Panc1 (cell line): ENCODE measurements at regions not wholly inside any gene's neighbourhood (a gene's known extent, or its start where the extent isn't known, plus 50 kb on each side); places are given as distances from the start of the nearest gene placed in this dataset.

Experiments
- ATAC-seq: fragments of 200-7000 bp; cut with Tn5 transposase; 2 replicates; pipeline ENCODE4 v1.9.1; 2020; ENCODE audit warnings: mild to moderate bottlenecking, moderate library complexity
- BruUV-seq: library from RNA; stranded (reverse); fragments of 400-500 nt; replicated peaks from 2 replicates; lab custom pipeline; 2021; lab: Mats Ljungman, UMichigan
- CTCF ChIA-PET: fragments of 300-600 bp; sonication (Branson Sonifier 250); formaldehyde crosslinking; loops from one replicate; lab custom pipeline; 2022; ENCODE audit warnings: antibody characterized with exemption; lab: Charles Lee
- POLR2A ChIA-PET: fragments of 300-600 bp; sonication (Branson Sonifier 250); formaldehyde crosslinking; loops from one replicate; lab custom pipeline; 2022; ENCODE audit warnings: antibody characterized with exemption; lab: Charles Lee
- DNase-seq: peaks from one replicate; pipeline ENCODE4 v3.0.0-alpha.2; 2010; ENCODE audit warnings: low read depth, low spot score
- H3K27ac ChIP-seq: 2 replicates; pipeline ENCODE4 v1.5.1; 2011; ENCODE audit warnings: mild to moderate bottlenecking, low read length, inconsistent platforms
- H3K27me3 ChIP-seq: fragments of 200-500 bp; sonication (Bioruptor generic); 2 replicates; pipeline ENCODE4 v1.6.0; 2014; ENCODE audit warnings: low read length, inconsistent platforms; ENCODE audit not compliant: control insufficient read depth, insufficient read depth
- H3K36me3 ChIP-seq: fragments of 200-500 bp; sonication (Bioruptor generic); 2 replicates; pipeline ENCODE4 v1.5.1; 2014; ENCODE audit warnings: inconsistent platforms, mild to moderate bottlenecking, low read length, moderate library complexity; ENCODE audit not compliant: control insufficient read depth, insufficient read depth
- H3K4me1 ChIP-seq: 2 replicates; pipeline ENCODE4 v1.5.1; 2011; ENCODE audit warnings: inconsistent platforms, mild to moderate bottlenecking, low read length, moderate library complexity; ENCODE audit not compliant: control insufficient read depth, insufficient read depth
- H3K4me3 ChIP-seq, 2 experiments: 2 replicates each; pipeline ENCODE4 v1.5.1; 2011 to 2012; ENCODE audit warnings: low read depth in 2 of 2, low read length in 2 of 2, mild to moderate bottlenecking in 2 of 2, inconsistent platforms in 1 of 2, moderate library complexity in 1 of 2
- H3K9me3 ChIP-seq: fragments of 200-500 bp; sonication (Bioruptor generic); 2 replicates; pipeline ENCODE4 v1.5.1; 2014; ENCODE audit warnings: low read depth, mild to moderate bottlenecking, inconsistent platforms, low read length, moderate library complexity; ENCODE audit not compliant: control insufficient read depth, insufficient read depth
- POLR2AphosphoS5 ChIP-seq: IDR thresholded peaks from 2 replicates; pipeline ENCODE4 v1.6.1; 2012; ENCODE audit warnings: mild to moderate bottlenecking, low read depth, low read length, moderate library complexity
- SIN3A ChIP-seq: IDR thresholded peaks from 2 replicates; pipeline ENCODE4 v1.6.1; 2012; ENCODE audit warnings: low read depth, mild to moderate bottlenecking, low read length, moderate library complexity, borderline replicate concordance; ENCODE audit not compliant: insufficient read depth
- TCF7L2 ChIP-seq: IDR thresholded peaks from 2 replicates; pipeline ENCODE4 v1.6.1; 2011; ENCODE audit warnings: mild to moderate bottlenecking, low read depth, low read length, inconsistent platforms
- in situ Hi-C: cut with HindIII; loops from 2 replicates; pipeline ENCODE4 v1.10.0; 2016; ENCODE audit warnings: low sequenced_read_pairs, low pct_unique_long_range_greater_than_20kb
- intact Hi-C: fragments of 100-400 bp; cut with micrococcal nuclease; formaldehyde crosslinking; loops from one replicate; pipeline ENCODE4 v1.10.0; 2022; ENCODE audit not compliant: unreplicated experiment
- TF ChIP-seq, protein P1 (sequence below), 2 experiments: IDR thresholded peaks; 2 replicates each; pipeline ENCODE4 v1.6.1; 2011 to 2012; ENCODE audit warnings: low read depth in 2 of 2, control low read depth in 1 of 2, low read length in 1 of 2, mild to moderate bottlenecking in 1 of 2, moderate library complexity in 1 of 2; ENCODE audit not compliant: insufficient read depth in 1 of 2
- TF ChIP-seq, protein P2 (sequence below): fragments of 450-650 bp; IDR thresholded peaks from 2 replicates; pipeline ENCODE4 v1.5.1; 2017; ENCODE audit warnings: mild to moderate bottlenecking

DNA sequence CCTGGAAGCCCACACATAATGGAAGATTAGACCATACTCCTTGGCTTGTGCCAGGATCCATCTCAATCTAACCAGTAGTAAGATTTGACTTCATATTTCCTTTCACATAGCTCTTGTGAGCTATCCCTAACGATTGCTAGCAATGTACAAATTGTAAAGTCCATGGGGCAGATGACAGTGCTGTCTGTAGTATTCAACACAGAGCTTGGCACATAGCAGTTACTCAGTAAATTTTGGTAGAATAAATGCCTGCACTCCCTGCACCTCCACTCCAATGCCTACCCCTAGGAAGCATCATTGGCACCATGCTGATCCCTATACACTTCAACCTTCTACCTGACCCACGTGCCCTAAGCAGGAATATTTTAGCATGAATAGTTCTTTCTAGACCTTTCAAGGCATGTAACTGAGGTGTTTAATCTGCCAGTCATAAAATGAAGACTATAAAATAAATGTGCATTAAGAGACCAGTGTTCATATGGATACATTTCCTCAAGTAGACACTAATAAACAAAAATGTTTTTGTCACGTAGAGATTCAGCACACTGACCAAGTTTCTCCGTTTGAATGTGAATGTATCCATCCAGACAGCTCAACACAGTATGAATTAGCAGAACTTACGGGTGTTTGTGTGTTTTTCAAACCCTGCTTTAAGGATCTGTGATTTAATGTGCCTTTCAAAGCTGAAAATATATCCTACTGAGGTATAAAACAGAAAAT lies 98.8 kb downstream of the BMP4 start:
- ChIA-PET CTCF (no interaction called here), POLR2A (no interaction called here)
- no TSS peak for BruUV-seq
- in situ Hi-C loops, result no loop called here
- DNase-seq (no peak), ATAC-seq (no peak)
- H3K9me3 ChIP-seq, result no peaks in the 10 kb centered on the region
- no peak overlapping the region for H3K4me3 ChIP-seq
- TF ChIP-seq, protein P1, sequence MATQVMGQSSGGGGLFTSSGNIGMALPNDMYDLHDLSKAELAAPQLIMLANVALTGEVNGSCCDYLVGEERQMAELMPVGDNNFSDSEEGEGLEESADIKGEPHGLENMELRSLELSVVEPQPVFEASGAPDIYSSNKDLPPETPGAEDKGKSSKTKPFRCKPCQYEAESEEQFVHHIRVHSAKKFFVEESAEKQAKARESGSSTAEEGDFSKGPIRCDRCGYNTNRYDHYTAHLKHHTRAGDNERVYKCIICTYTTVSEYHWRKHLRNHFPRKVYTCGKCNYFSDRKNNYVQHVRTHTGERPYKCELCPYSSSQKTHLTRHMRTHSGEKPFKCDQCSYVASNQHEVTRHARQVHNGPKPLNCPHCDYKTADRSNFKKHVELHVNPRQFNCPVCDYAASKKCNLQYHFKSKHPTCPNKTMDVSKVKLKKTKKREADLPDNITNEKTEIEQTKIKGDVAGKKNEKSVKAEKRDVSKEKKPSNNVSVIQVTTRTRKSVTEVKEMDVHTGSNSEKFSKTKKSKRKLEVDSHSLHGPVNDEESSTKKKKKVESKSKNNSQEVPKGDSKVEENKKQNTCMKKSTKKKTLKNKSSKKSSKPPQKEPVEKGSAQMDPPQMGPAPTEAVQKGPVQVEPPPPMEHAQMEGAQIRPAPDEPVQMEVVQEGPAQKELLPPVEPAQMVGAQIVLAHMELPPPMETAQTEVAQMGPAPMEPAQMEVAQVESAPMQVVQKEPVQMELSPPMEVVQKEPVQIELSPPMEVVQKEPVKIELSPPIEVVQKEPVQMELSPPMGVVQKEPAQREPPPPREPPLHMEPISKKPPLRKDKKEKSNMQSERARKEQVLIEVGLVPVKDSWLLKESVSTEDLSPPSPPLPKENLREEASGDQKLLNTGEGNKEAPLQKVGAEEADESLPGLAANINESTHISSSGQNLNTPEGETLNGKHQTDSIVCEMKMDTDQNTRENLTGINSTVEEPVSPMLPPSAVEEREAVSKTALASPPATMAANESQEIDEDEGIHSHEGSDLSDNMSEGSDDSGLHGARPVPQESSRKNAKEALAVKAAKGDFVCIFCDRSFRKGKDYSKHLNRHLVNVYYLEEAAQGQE (IDR thresholded peaks at IDR 0.05; ENCODE audit: insufficient read depth in 1 of 2, low read depth in 2 of 2, low read length in 1 of 2), result no peak
- TF ChIP-seq SIN3A (no peak), TCF7L2 (no peak), POLR2AphosphoS5 (no peak)
- TF ChIP-seq, protein P2, sequence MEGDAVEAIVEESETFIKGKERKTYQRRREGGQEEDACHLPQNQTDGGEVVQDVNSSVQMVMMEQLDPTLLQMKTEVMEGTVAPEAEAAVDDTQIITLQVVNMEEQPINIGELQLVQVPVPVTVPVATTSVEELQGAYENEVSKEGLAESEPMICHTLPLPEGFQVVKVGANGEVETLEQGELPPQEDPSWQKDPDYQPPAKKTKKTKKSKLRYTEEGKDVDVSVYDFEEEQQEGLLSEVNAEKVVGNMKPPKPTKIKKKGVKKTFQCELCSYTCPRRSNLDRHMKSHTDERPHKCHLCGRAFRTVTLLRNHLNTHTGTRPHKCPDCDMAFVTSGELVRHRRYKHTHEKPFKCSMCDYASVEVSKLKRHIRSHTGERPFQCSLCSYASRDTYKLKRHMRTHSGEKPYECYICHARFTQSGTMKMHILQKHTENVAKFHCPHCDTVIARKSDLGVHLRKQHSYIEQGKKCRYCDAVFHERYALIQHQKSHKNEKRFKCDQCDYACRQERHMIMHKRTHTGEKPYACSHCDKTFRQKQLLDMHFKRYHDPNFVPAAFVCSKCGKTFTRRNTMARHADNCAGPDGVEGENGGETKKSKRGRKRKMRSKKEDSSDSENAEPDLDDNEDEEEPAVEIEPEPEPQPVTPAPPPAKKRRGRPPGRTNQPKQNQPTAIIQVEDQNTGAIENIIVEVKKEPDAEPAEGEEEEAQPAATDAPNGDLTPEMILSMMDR, result no peak
- H3K36me3 ChIP-seq, result no peaks in the 10 kb centered on the region
- no peaks in the 10 kb centered on the region for H3K4me1 ChIP-seq
- H3K27me3 ChIP-seq, result peaks cover 2% of the 10 kb centered on the region; the same call in 1 of the 2 replicates
- intact Hi-C loops, result no loop called here
- H3K27ac ChIP-seq, result no peak overlapping the region

DNA sequence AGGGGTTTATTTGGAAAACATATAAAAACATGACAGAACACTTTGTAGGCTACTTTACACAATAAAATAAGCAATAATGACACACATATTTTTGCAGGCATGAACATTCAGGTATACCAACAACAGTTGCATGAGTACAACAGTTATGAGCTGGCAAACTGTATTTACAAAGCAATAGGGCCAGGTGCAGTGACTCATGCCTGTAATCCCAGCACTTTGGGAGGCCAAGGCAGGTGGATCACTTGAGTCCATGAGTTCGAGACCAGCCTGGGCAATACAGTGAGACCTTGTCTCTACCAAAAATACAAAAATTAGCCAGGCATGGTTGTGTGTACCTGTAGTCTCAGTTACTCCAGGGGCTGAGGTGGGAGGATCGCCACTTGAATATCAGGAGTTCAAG lies 101.1 kb downstream of the BMP4 start:
- ATAC-seq (no peak), DNase-seq (no peak)
- H3K36me3 ChIP-seq, result no peaks in the 10 kb centered on the region
- in situ Hi-C loops (no loop called here), intact Hi-C loops (no loop called here)
- H3K9me3 ChIP-seq, result no peaks in the 10 kb centered on the region
- no peaks in the 10 kb centered on the region for H3K4me1 ChIP-seq
- H3K4me3 ChIP-seq, result no peak overlapping the region
- no peaks in the 10 kb centered on the region for H3K27me3 ChIP-seq
- H3K27ac ChIP-seq, result no peak overlapping the region
- CTCF ChIA-PET, result no interaction called here
- no TSS peak for BruUV-seq
- POLR2A ChIA-PET, result no interaction called here
- TF ChIP-seq, protein P1 (IDR thresholded peaks at IDR 0.05; ENCODE audit: insufficient read depth in 1 of 2, low read depth in 2 of 2, low read length in 1 of 2), result no peak
- TF ChIP-seq SIN3A, result no peak
- TF ChIP-seq POLR2AphosphoS5, result no peak
- TF ChIP-seq, protein P2, result no peak
- TF ChIP-seq TCF7L2, result no peak
